ENCODE measurements at regions not wholly inside any gene's neighbourhood (a gene's known extent, or its start where the extent isn't known, plus 50 kb on each side); places are given as distances from the start of the nearest gene placed in this dataset.
A peak's percentile ranks its signal among the peaks of the same experiment; 100 is the strongest.
"Not testable (repeated sequence)": the region's sequence is repeated elsewhere in the genome, so short reads cannot be mapped to it uniquely, and the experiment has no call there.

GRCh38 chr15:84360902-84361301, 125.3 kb downstream of the GOLGA6L4 start:
- H3K4me3 Mint-ChIP-seq, H3K27ac Mint-ChIP-seq, H3K27me3 Mint-ChIP-seq, H3K36me3 Mint-ChIP-seq, H3K9me3 Mint-ChIP-seq, H3K4me1 Mint-ChIP-seq, ATAC-seq: not testable (repeated sequence)

DNA sequence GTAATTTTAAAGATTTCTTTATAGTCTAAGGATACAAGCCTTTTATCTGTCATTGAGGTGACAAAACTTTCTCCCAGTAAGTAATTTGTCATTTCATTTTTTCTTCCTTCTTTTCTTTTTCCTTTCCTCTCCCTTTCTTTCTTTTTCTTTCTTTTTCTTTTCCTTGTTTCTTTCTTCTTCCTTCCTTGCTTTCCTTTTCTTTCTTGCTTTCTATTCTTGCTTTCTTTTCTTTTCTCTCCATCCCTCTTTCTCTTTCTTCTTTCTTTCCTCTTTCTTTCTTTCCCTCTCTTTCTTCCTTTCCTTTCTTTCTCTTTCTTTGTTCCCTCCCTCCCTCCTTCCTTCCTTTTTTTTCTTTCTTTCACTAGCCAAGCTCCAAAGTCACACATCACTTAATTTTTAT, 148.8 kb downstream of the GOLGA6L4 start:
- not testable (repeated sequence) for H3K4me3 Mint-ChIP-seq, H3K27ac Mint-ChIP-seq, ATAC-seq, H3K4me1 Mint-ChIP-seq, H3K36me3 Mint-ChIP-seq, H3K9me3 Mint-ChIP-seq
- H3K27me3 Mint-ChIP-seq: peaks cover 25% of the 10 kb centered on the region

DNA sequence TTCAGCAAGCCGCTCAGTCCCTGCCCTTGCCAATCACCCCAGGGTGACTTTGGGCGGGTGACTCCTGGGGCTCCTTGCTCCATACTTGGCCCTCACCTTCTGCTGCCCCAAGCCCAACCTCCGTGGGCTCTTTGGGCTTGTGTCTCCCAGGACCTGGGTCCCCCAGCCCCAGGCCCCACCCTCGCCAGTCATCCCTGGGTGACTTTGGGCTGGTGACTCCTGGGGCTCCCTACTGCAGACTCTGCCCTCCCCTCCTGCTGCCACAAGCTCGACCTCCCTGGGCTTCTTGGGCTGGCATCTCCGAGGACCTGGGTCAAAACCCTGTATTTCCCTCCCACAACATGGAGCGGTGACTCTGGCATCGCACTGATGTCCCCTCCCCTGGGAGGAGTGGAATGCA, 151.5 kb downstream of the GOLGA6L4 start:
- no peaks in the 10 kb centered on the region for H3K4me1 Mint-ChIP-seq
- H3K36me3 Mint-ChIP-seq: no peaks in the 10 kb centered on the region
- no peaks in the 10 kb centered on the region for H3K9me3 Mint-ChIP-seq
- no peak for ATAC-seq
- H3K4me3 Mint-ChIP-seq: no peak overlapping the region
- H3K27me3 Mint-ChIP-seq: peaks cover 51% of the 10 kb centered on the region
- no peak overlapping the region for H3K27ac Mint-ChIP-seq

- H3K9me3 Mint-ChIP-seq, H3K4me1 Mint-ChIP-seq, H3K4me3 Mint-ChIP-seq, H3K36me3 Mint-ChIP-seq, H3K27ac Mint-ChIP-seq, ATAC-seq: not testable (repeated sequence)
- H3K27me3 Mint-ChIP-seq: peaks cover 62% of the 10 kb centered on the region
These were observed 152.6 kb downstream of the GOLGA6L4 start for GRCh38 chr15:84388201-84388600.

GRCh38 chr15:84388638-84389037, 153.1 kb downstream of the GOLGA6L4 start:
- not testable (repeated sequence) for H3K4me1 Mint-ChIP-seq, ATAC-seq, H3K36me3 Mint-ChIP-seq, H3K4me3 Mint-ChIP-seq, H3K9me3 Mint-ChIP-seq, H3K27ac Mint-ChIP-seq
- H3K27me3 Mint-ChIP-seq: peaks cover 67% of the 10 kb centered on the region

- not testable (repeated sequence) for H3K27ac Mint-ChIP-seq, ATAC-seq, H3K4me1 Mint-ChIP-seq, H3K9me3 Mint-ChIP-seq, H3K36me3 Mint-ChIP-seq, H3K4me3 Mint-ChIP-seq
- peaks cover 65% of the 10 kb centered on the region for H3K27me3 Mint-ChIP-seq
These were observed 154.8 kb downstream of the GOLGA6L4 start for GRCh38 chr15:84390324-84390723.

DNA sequence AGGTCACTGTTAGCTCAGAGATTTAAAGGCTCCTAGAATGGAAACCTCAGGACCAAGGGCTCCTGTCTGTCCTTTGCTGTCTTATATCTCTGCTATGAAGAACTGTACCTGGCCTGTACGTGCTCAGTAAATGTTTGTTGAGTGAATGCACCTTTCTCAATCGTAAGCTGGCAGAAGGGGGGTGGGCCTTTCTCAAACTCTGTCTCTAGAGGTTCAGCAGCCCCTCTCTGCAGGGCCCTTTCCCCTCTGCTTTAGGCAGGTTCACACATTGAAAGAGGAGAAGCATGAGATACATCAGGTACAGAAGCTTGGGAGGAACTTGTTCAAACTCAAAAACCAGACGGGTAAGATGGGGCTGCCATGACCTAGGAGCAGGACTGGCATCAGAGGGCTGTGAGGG, 155.6 kb downstream of the GOLGA6L4 start:
- H3K27me3 Mint-ChIP-seq: peaks cover 72% of the 10 kb centered on the region
- no peaks in the 10 kb centered on the region for H3K4me1 Mint-ChIP-seq
- no peaks in the 10 kb centered on the region for H3K36me3 Mint-ChIP-seq
- no peaks in the 10 kb centered on the region for H3K9me3 Mint-ChIP-seq
- H3K27ac Mint-ChIP-seq: no peak overlapping the region
- ATAC-seq: no peak
- no peak overlapping the region for H3K4me3 Mint-ChIP-seq

DNA sequence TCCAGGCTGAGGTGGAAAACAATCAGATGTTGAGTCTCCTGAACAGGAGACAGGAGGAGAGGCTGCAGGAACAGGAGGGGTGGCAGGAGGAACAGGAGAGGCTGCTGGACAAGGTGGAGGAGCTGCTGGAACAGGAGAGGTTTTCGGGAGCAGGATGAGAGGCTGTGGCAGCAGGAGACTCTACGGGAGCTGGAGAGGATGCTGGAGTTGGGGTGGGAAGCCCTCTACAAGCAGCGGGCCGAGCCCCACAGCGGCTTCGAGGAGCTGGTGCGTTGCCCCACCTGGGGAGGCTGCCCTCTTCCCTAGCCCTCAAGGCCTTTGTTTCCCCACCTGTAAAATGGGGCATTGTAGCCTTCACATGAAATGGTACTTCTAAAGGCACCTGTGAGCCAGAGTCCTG, 156.4 kb downstream of the GOLGA6L4 start:
- H3K4me3 Mint-ChIP-seq, H3K4me1 Mint-ChIP-seq, ATAC-seq, H3K9me3 Mint-ChIP-seq, H3K36me3 Mint-ChIP-seq, H3K27ac Mint-ChIP-seq: not testable (repeated sequence)
- H3K27me3 Mint-ChIP-seq: peaks cover 69% of the 10 kb centered on the region

DNA sequence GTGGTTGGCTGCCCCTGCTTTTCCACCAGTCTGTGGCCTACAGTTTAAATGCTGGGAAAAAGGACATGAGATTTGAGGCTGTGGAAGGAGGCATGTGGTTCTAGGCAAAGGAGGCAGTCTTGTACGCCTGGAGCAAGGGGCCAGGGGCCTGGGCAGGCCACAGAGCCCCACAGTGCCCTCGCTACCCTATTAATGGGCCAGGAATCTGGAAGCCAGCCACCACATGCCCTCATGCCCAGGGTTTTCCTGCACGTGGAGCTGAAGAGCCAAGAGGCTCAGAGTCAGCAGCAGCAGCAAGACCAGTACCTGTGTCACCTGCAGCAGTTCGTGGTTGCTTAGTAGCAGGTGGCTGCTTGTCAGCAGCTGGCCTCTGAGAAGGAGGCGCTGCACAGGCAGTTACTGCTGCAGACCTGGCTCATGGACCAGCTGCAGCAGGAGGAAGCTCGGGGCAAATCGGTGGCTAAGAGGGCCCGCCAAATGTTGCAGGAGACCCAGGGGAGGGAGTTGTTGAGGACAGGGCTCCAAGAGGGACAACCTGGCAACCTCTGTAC, 157.9 kb downstream of the GOLGA6L4 start:
- not testable (repeated sequence) for ATAC-seq

DNA sequence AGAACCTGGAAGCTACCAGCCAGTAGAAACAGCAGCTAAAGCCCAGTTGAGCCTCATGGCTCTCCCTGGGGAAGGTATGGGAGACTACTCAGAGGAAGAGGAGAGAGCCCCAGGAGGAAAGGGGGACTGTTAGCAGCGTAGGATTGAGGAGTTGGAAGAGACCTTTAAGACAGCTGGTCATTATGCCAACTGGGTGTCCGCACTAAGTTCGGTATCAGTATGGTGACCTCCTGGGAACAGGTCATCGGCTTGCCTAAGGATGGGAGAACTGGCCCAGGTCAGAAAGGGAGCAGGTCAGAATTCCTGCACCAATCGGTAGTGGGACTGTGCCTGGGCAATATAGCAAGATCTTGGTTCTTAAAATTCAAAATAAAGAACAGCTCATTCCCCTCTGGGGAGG, 158.4 kb downstream of the GOLGA6L4 start:
- H3K9me3 Mint-ChIP-seq, H3K36me3 Mint-ChIP-seq, H3K27ac Mint-ChIP-seq, H3K4me1 Mint-ChIP-seq, H3K4me3 Mint-ChIP-seq, ATAC-seq: not testable (repeated sequence)
- H3K27me3 Mint-ChIP-seq: peaks cover 75% of the 10 kb centered on the region

More for the DNA sequence above, 157.9 kb downstream of the GOLGA6L4 start:
- not testable (repeated sequence) for H3K9me3 Mint-ChIP-seq, H3K4me1 Mint-ChIP-seq, H3K4me3 Mint-ChIP-seq, H3K36me3 Mint-ChIP-seq, H3K27ac Mint-ChIP-seq
- H3K27me3 Mint-ChIP-seq: peaks cover 74% of the 10 kb centered on the region

- H3K4me1 Mint-ChIP-seq, H3K9me3 Mint-ChIP-seq, ATAC-seq, H3K27ac Mint-ChIP-seq, H3K4me3 Mint-ChIP-seq, H3K36me3 Mint-ChIP-seq: not testable (repeated sequence)
- H3K27me3 Mint-ChIP-seq: peaks cover 61% of the 10 kb centered on the region
These were observed 159.8 kb downstream of the GOLGA6L4 start for GRCh38 chr15:84395384-84395783.

DNA sequence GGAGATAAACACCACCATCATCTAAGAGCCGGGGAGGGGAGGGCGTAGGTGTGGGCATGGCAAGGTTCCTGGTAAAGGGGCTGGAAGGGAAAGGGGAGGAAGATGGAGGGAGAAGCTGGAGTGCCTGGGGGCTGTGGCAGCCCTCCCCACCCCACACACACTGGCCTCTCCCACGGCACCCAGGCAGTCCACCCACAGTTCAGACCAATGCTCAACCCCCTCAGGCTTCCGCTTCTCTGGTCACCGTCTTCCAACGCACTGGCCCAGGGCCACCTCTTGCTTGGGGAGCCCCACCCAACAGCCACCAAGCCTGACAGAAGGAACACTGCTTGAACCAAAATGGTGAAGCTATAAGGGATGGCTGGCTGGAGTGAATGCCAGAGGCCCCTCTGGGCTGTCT, 160.3 kb downstream of the GOLGA6L4 start:
- not testable (repeated sequence) for H3K27ac Mint-ChIP-seq, ATAC-seq, H3K36me3 Mint-ChIP-seq, H3K4me3 Mint-ChIP-seq, H3K4me1 Mint-ChIP-seq, H3K9me3 Mint-ChIP-seq
- peaks cover 56% of the 10 kb centered on the region for H3K27me3 Mint-ChIP-seq

DNA sequence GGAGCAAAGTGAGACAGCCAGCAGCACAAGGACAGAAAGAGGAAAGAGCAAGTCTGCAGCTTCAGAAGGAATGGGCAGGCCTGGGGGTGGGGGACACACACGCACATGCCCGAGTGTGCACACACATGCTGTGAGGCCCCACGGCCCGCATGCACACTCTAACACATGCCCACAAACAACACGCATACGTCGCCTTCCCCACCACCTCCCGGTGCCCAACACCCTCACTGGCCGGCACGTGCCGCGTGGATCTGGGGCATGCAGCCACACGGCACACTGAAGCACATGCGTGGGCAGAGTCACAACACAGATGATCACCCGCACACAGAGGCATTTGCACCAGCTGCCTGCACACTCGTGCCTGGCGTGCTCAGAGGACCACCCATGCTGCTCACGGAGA, 161.5 kb downstream of the GOLGA6L4 start:
- not testable (repeated sequence) for H3K27ac Mint-ChIP-seq, H3K4me3 Mint-ChIP-seq, H3K9me3 Mint-ChIP-seq, ATAC-seq, H3K36me3 Mint-ChIP-seq, H3K4me1 Mint-ChIP-seq
- peaks cover 56% of the 10 kb centered on the region for H3K27me3 Mint-ChIP-seq

DNA sequence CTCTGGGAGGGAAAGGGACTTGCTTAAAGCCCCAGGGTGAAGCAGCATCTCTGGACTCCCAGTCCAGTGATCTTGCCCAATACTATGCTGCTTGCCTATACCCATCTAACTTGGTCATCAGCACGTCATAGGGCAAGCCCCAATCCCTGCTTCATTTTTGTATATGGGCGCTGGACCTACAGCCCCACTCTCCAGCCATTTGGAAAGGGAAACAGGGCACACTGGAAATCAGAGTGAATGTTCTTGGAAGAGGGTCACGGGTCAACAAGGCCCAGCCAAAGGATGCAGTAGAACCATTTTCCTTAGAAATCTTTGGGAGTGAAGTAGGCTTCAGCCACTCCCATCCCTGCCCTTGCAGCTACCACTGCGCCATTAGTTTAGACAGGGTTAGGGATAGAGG, 162.5 kb downstream of the GOLGA6L4 start:
- H3K27me3 Mint-ChIP-seq: peaks cover 47% of the 10 kb centered on the region
- H3K4me1 Mint-ChIP-seq, H3K9me3 Mint-ChIP-seq, H3K27ac Mint-ChIP-seq, H3K4me3 Mint-ChIP-seq, H3K36me3 Mint-ChIP-seq, ATAC-seq: not testable (repeated sequence)

GRCh38 chr15:84398763-84399701, 163.5 kb downstream of the GOLGA6L4 start:
- ATAC-seq: peak; percentile 31

More at GRCh38 chr15:84398763-84399701, 163.5 kb downstream of the GOLGA6L4 start:
- H3K4me1 Mint-ChIP-seq: no peaks in the 10 kb centered on the region
- no peak overlapping the region for H3K4me3 Mint-ChIP-seq
- no peak overlapping the region for H3K27ac Mint-ChIP-seq
- no peaks in the 10 kb centered on the region for H3K36me3 Mint-ChIP-seq
- peaks cover 38% of the 10 kb centered on the region for H3K27me3 Mint-ChIP-seq
- no peaks in the 10 kb centered on the region for H3K9me3 Mint-ChIP-seq
